Mammary epithelial cell (primary cell): ENCODE measurements at regions not wholly inside any gene's neighbourhood (a gene's known extent, or its start where the extent isn't known, plus 50 kb on each side); places are given as distances from the start of the nearest gene placed in this dataset.

ENCODE experiments used
- CTCF ChIP-seq, 2 donors: IDR thresholded peaks in 1 of 2; conservative IDR thresholded peaks in 1 of 2; 2 replicates each; pipeline ENCODE4 v1.5.1; 2011 to 2012; ENCODE audit warnings: inconsistent platforms in 2 of 2, low read length in 2 of 2, mild to moderate bottlenecking in 2 of 2, control low read depth in 1 of 2, low read depth in 1 of 2; ENCODE audit not compliant: insufficient read depth in 1 of 2; ENCODE audit errors: extremely low read depth in 1 of 2
- EZH2 ChIP-seq: IDR thresholded peaks from 2 replicates; pipeline ENCODE4 v1.6.1; 2012; ENCODE audit warnings: low read length, inconsistent platforms, borderline replicate concordance

GRCh38 chr7:19369806-19370205 is 224.6 kb upstream of the FERD3L start:
- TF ChIP-seq CTCF (conservative IDR thresholded peaks at IDR 0.05 in 1 of 2, IDR thresholded peaks at IDR 0.05 in 1 of 2; ENCODE audit: extremely low read depth in 1 of 2, insufficient read depth in 1 of 2, low read depth in 1 of 2, low read length in 2 of 2) (no peak), EZH2 (no peak)
